ENCODE measurements at regions not wholly inside any gene's neighbourhood (a gene's known extent, or its start where the extent isn't known, plus 50 kb on each side); places are given as distances from the start of the nearest gene placed in this dataset.

GRCh38 chr9:129400971-129401622 is 219.8 kb downstream of the C9orf50 start:
- no peak for DNase-seq (ENCODE audit: low spot score)

GRCh38 chr9:129400001-129400970 is 220.6 kb downstream of the C9orf50 start:
- no peak for DNase-seq (ENCODE audit: low spot score)

- DNase-seq (ENCODE audit: low spot score) = no peak
Observed at GRCh38 chr9:129399634-129399990, 221.3 kb downstream of the C9orf50 start.

GRCh38 chr9:129398961-129399633 is 221.0 kb upstream of the IER5L start:
- no peak for DNase-seq (ENCODE audit: low spot score)

GRCh38 chr9:129398101-129398960 is 220.3 kb upstream of the IER5L start:
- DNase-seq (ENCODE audit: low spot score) = no peak

- DNase-seq (ENCODE audit: low spot score) = no peak
Observed at GRCh38 chr9:129397335-129397734, 219.3 kb upstream of the IER5L start.

DNA sequence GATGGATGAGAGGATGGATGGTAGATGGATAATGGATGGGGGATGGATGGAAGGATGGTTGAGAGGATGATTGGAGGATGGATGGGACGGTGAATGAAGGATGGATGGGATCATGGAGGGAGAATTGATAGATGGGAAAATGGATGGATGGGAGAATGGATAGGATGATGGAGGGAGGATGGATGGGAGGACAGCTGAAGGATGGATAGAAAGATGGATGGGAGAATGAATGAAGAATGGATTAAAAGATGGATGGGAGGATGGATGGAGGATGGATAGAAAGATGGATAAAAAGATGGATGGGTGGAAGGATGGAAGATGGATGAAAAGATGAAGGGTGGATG is 218.3 kb upstream of the IER5L start:
- DNase-seq (ENCODE audit: low spot score) = no peak

DNA sequence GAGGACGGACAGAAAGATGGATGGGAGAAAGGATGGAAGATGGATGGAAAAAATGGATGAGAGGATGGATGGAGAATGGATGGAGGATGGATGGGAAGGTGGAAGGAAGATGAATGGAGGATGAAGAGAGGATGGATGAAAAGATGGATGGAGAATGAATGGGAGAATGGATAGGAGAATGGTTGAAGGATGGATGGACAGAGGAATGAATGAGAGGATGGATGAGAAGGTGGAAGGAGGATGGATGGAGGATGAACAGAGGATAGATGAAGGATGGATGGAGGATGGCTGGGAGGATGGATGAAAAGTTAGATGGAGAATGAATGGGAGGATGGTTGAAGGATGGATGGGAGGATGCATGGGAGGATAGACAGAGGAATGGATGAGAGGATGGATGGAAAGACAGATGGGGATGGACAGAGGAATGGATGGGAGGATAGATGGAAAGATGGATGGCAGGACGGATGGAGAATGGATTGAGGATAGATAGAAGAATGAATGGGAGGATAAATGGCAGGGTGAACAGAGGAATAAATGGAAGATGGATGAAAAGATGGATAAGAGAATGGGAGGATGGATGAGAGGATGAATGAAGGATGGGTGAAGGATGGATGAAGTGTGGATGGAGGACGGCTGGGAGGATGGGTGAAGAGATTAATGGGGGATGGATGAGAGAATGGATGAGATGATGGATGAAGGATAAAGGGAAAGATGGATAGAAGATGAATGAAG is 217.7 kb upstream of the IER5L start:
- DNase-seq (ENCODE audit: low spot score) = no peak

GRCh38 chr9:129394886-129395279 is 216.8 kb upstream of the IER5L start:
- DNase-seq (ENCODE audit: low spot score) = no peak

- no peak for DNase-seq (ENCODE audit: low spot score)
Observed at GRCh38 chr9:129394061-129394885, 216.2 kb upstream of the IER5L start.

GRCh38 chr9:129393064-129393463 is 215.0 kb upstream of the IER5L start:
- no peak for DNase-seq (ENCODE audit: low spot score)

DNA sequence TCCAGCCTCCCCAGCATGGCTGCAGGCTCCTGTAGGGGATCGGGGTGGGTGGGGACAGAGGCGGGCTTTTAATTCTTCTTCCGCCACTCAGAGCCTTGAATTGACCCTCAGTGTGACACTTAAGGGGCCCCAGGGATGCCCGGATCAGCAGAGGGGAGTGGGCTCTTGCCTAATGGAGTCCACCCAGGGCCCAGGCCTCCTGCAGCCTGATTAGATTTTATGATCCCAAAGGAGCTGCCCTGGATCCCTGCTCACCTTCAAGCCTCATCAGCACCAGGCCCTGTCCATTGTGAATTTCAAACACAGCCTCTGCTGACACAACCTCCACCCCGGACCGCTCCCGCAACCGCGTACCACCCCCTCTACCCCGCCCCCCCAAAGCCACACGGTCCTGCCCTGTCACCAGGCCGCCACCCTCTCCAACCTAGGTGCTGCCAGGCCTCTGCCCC is 214.1 kb upstream of the IER5L start:
- no peak for DNase-seq (ENCODE audit: low spot score)

- no peak for DNase-seq (ENCODE audit: low spot score)
Observed at GRCh38 chr9:129391221-129391661, 213.2 kb upstream of the IER5L start.

DNA sequence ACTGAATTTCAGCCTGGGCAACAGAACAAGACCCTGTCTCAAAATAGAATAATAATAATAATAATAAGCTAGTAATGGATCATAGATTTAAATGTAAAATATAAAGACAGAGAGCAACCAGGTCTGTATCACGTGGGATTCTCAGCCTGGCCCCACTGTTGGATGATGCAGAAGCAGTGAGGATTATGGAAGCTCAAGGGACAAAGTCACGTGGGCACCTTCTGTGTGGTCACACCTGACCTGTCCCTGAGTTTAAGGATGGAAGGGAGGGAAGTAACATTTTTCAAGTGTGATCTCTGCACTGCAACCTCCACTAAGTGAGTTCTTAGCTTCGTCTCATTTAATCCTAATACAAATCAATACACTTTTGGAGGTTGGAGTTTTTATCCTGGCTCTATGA is 212.5 kb upstream of the IER5L start:
- DNase-seq (ENCODE audit: low spot score) = no peak

GRCh38 chr9:129387822-129388221 is 209.8 kb upstream of the IER5L start:
- no peak for DNase-seq (ENCODE audit: low spot score)

DNA sequence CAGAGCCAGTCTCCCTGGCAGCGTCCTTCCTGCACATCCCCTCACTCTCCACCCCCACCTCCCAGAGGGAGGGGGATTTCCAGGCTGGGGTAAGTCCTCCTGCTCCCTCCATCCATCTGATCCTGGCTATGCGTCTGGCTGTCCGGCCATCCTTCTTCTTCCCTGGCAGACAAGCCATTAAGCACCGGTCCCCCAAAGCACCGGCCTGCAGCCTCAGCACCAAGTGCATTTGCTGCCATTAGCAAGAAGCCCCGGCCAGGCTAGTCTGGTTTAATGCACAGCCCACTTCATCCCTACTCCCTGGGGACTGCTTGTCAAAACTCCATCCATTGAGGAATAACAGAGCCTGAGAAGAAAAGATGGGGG is 208.7 kb upstream of the IER5L start:
- DNase-seq (ENCODE audit: low spot score) = no peak

DNA sequence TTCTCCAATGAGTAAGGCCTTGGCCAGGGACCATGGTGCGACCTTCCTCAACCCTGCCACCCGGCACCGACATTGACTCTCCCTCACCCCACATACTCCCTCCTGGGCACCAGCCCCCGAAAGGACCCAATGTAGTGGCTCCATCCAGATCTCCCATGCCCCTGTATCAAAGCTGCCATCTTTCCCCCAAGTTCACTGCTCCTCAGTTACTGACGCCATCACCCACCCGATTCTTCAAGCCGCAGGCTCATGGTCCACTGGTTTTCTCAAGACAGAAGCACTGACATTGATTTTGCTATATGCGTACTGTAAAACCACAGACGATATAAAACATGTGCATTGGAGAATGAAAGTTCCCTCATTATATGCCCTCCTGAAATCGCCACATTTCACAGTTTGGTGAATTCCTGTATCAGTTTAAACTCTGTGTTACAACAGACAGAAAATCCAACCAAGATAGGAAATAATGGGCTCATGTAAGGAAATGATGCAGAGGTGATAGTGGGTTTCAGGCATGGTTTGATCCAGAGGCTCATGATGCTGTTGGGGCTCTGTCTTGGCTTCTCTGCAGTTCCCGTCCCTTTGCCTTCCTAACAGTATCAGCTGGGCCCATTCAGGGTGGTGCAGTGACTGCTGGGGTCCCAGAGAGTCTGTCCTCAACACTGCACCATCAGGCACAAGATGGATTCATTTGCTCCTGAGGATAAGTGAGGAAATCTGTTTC is 207.3 kb upstream of the IER5L start:
- DNase-seq (ENCODE audit: low spot score) = no peak

- DNase-seq (ENCODE audit: low spot score) = no peak
Observed at GRCh38 chr9:129384491-129385210, 206.6 kb upstream of the IER5L start.
